ENCODE measurements at regions not wholly inside any gene's neighbourhood (a gene's known extent, or its start where the extent isn't known, plus 50 kb on each side); places are given as distances from the start of the nearest gene placed in this dataset.

DNA sequence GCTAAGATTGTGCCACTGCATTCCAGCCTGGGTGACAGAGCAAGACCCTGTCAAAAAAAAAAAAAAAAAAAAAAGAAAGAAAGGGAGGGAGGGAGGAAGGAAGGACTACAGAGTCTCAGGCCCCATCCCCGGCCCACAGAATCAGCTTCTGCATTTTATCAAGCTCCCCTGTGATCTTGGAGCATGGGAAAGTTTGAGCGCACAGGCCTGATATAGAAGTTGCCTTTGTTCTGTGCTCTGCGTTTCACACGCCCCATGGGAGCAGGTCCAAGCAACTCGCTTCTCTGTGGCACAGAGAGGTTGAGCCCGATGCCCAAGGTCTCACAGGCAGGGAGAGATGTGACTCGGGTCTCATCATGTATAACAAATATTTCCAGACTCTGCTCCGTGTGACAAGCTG lies 101.8 kb downstream of the PHETA1 start:
- ATAC-seq: no peak
- Histone ChIP-seq H3K27me3 (ENCODE audit: insufficient read depth) (no peaks in the 10 kb centered on the region), H3K27ac (ENCODE audit: low read depth) (no peak overlapping the region), H3K79me2 (replicated peaks; ENCODE audit: insufficient read depth) (no peaks in the 10 kb centered on the region), H3F3A (replicated peaks; ENCODE audit: low read depth) (no peaks in the 10 kb centered on the region), H3K36me3 (ENCODE audit: insufficient read depth) (no peaks in the 10 kb centered on the region), H3K4me2 (no peak overlapping the region), H3K4me1 (ENCODE audit: insufficient read depth) (no peaks in the 10 kb centered on the region), H3K9me2 (ENCODE audit: insufficient read depth) (no peaks in the 10 kb centered on the region), H3K4me3 (no peak overlapping the region), H4K20me1 (replicated peaks; ENCODE audit: insufficient read depth) (no peaks in the 10 kb centered on the region; the same call in 1 of the 2 replicates), H2AFZ (no peak overlapping the region)
- Mint-ChIP-seq H3K9me3 (no peaks in the 10 kb centered on the region), H3K27ac (no peak overlapping the region), H3K27me3 (ENCODE audit: insufficient read depth, low read depth, poor library complexity) (peaks cover 3% of the 10 kb centered on the region), H3K4me3 (no peak overlapping the region), H3K36me3 (ENCODE audit: low read depth) (no peaks in the 10 kb centered on the region), H3K4me1 (no peaks in the 10 kb centered on the region; the same call in 2 of the 3 replicates)
- TF ChIP-seq ZNF331 (CRISPR knock-in tag; IDR thresholded peaks at IDR 0.05; ENCODE audit: low read depth): no peak
- TF ChIP-seq POLR2AphosphoS5 (IDR thresholded peaks at IDR 0.05; ENCODE audit: low read depth): no peak
- TF ChIP-seq NANOG (IDR thresholded peaks at IDR 0.05; ENCODE audit: borderline replicate concordance): no peak
- DNase-seq (ENCODE audit: low spot score): no peak

DNA sequence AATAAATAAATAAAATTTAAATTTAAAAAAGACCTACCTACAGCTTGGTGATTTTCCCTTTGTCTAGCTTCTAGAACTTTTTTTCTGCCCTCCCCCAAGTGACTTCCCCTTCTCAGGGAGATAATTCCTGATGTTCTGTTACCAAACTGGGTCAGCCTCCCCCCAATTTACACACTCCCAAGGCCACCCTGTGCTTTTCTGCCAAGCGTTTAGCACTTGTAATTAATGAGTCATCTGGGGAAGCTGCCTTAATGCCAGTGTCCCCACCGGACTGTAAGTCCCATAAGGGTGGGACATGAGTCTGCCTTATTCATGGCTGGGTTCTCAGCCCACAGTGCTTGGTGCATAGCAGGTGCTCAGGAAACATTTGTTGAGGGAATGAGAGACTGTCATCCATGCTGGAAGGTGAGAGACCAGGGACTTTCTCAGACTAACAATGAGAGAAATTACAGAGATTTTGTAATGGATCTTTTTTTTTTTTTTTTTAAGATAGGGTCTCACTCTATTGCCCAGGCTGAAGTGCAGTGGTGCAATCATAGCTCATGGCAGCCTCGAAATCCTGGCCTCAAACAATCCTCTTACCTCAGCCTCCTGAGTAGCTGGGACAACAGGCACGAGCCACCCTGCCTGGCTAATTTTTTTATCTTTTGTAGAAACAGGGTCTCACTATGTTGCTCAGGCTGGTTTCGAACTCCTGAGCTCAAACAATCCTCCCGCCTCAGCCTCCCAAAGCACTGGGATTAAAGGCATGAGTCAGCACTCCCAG lies 106.8 kb downstream of the PHETA1 start:
- ATAC-seq (no peak), DNase-seq (ENCODE audit: low spot score) (no peak)
- Histone ChIP-seq H3K4me2 (no peak overlapping the region), H3K4me3 (no peak overlapping the region), H3K36me3 (ENCODE audit: insufficient read depth) (no peaks in the 10 kb centered on the region), H3K27ac (ENCODE audit: low read depth) (no peak overlapping the region), H3K27me3 (ENCODE audit: insufficient read depth) (no peaks in the 10 kb centered on the region), H3K9me2 (ENCODE audit: insufficient read depth) (no peaks in the 10 kb centered on the region), H3K4me1 (ENCODE audit: insufficient read depth) (no peaks in the 10 kb centered on the region), H2AFZ (no peak overlapping the region), H3K79me2 (replicated peaks; ENCODE audit: insufficient read depth) (no peaks in the 10 kb centered on the region), H4K20me1 (replicated peaks; ENCODE audit: insufficient read depth) (no peaks in the 10 kb centered on the region), H3F3A (replicated peaks; ENCODE audit: low read depth) (no peaks in the 10 kb centered on the region)
- peaks cover 3% of the 10 kb centered on the region for H3K27me3 Mint-ChIP-seq (ENCODE audit: insufficient read depth, low read depth, poor library complexity)
- H3K9me3 Mint-ChIP-seq: no peaks in the 10 kb centered on the region
- no peaks in the 10 kb centered on the region for H3K36me3 Mint-ChIP-seq (ENCODE audit: low read depth)
- no peak overlapping the region for H3K4me3 Mint-ChIP-seq
- H3K27ac Mint-ChIP-seq: peak overlapping the region; percentile 53; the same call in 1 of the 2 replicates
- H3K4me1 Mint-ChIP-seq: no peaks in the 10 kb centered on the region; the same call in 2 of the 3 replicates
- no peak for TF ChIP-seq ZNF114 (CRISPR knock-in tag; IDR thresholded peaks at IDR 0.05)
- TF ChIP-seq EZH2 (IDR thresholded peaks at IDR 0.05; ENCODE audit: low read depth, unreplicated experiment): no peak
- no peak for TF ChIP-seq CREB1 (CRISPR knock-in tag; IDR thresholded peaks at IDR 0.05; ENCODE audit: low read depth)
- no peak for TF ChIP-seq POLR2AphosphoS5 (IDR thresholded peaks at IDR 0.05; ENCODE audit: low read depth)
- TF ChIP-seq, protein P1, sequence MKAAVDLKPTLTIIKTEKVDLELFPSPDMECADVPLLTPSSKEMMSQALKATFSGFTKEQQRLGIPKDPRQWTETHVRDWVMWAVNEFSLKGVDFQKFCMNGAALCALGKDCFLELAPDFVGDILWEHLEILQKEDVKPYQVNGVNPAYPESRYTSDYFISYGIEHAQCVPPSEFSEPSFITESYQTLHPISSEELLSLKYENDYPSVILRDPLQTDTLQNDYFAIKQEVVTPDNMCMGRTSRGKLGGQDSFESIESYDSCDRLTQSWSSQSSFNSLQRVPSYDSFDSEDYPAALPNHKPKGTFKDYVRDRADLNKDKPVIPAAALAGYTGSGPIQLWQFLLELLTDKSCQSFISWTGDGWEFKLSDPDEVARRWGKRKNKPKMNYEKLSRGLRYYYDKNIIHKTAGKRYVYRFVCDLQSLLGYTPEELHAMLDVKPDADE (IDR thresholded peaks at IDR 0.05): no peak
- no peak for TF ChIP-seq NANOG (IDR thresholded peaks at IDR 0.05; ENCODE audit: borderline replicate concordance)
- no peak for TF ChIP-seq JUNB (IDR thresholded peaks at IDR 0.05; ENCODE audit: unreplicated experiment)
- TF ChIP-seq EZH2phosphoT487 (IDR thresholded peaks at IDR 0.05; ENCODE audit: unreplicated experiment): no peak
- TF ChIP-seq, protein P2, sequence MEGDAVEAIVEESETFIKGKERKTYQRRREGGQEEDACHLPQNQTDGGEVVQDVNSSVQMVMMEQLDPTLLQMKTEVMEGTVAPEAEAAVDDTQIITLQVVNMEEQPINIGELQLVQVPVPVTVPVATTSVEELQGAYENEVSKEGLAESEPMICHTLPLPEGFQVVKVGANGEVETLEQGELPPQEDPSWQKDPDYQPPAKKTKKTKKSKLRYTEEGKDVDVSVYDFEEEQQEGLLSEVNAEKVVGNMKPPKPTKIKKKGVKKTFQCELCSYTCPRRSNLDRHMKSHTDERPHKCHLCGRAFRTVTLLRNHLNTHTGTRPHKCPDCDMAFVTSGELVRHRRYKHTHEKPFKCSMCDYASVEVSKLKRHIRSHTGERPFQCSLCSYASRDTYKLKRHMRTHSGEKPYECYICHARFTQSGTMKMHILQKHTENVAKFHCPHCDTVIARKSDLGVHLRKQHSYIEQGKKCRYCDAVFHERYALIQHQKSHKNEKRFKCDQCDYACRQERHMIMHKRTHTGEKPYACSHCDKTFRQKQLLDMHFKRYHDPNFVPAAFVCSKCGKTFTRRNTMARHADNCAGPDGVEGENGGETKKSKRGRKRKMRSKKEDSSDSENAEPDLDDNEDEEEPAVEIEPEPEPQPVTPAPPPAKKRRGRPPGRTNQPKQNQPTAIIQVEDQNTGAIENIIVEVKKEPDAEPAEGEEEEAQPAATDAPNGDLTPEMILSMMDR (conservative IDR thresholded peaks at IDR 0.05; ENCODE audit: low read depth in 2 of 2): no peak
- TF ChIP-seq STAT1 (IDR thresholded peaks at IDR 0.05; ENCODE audit: unreplicated experiment): no peak
- TF ChIP-seq, protein P3, sequence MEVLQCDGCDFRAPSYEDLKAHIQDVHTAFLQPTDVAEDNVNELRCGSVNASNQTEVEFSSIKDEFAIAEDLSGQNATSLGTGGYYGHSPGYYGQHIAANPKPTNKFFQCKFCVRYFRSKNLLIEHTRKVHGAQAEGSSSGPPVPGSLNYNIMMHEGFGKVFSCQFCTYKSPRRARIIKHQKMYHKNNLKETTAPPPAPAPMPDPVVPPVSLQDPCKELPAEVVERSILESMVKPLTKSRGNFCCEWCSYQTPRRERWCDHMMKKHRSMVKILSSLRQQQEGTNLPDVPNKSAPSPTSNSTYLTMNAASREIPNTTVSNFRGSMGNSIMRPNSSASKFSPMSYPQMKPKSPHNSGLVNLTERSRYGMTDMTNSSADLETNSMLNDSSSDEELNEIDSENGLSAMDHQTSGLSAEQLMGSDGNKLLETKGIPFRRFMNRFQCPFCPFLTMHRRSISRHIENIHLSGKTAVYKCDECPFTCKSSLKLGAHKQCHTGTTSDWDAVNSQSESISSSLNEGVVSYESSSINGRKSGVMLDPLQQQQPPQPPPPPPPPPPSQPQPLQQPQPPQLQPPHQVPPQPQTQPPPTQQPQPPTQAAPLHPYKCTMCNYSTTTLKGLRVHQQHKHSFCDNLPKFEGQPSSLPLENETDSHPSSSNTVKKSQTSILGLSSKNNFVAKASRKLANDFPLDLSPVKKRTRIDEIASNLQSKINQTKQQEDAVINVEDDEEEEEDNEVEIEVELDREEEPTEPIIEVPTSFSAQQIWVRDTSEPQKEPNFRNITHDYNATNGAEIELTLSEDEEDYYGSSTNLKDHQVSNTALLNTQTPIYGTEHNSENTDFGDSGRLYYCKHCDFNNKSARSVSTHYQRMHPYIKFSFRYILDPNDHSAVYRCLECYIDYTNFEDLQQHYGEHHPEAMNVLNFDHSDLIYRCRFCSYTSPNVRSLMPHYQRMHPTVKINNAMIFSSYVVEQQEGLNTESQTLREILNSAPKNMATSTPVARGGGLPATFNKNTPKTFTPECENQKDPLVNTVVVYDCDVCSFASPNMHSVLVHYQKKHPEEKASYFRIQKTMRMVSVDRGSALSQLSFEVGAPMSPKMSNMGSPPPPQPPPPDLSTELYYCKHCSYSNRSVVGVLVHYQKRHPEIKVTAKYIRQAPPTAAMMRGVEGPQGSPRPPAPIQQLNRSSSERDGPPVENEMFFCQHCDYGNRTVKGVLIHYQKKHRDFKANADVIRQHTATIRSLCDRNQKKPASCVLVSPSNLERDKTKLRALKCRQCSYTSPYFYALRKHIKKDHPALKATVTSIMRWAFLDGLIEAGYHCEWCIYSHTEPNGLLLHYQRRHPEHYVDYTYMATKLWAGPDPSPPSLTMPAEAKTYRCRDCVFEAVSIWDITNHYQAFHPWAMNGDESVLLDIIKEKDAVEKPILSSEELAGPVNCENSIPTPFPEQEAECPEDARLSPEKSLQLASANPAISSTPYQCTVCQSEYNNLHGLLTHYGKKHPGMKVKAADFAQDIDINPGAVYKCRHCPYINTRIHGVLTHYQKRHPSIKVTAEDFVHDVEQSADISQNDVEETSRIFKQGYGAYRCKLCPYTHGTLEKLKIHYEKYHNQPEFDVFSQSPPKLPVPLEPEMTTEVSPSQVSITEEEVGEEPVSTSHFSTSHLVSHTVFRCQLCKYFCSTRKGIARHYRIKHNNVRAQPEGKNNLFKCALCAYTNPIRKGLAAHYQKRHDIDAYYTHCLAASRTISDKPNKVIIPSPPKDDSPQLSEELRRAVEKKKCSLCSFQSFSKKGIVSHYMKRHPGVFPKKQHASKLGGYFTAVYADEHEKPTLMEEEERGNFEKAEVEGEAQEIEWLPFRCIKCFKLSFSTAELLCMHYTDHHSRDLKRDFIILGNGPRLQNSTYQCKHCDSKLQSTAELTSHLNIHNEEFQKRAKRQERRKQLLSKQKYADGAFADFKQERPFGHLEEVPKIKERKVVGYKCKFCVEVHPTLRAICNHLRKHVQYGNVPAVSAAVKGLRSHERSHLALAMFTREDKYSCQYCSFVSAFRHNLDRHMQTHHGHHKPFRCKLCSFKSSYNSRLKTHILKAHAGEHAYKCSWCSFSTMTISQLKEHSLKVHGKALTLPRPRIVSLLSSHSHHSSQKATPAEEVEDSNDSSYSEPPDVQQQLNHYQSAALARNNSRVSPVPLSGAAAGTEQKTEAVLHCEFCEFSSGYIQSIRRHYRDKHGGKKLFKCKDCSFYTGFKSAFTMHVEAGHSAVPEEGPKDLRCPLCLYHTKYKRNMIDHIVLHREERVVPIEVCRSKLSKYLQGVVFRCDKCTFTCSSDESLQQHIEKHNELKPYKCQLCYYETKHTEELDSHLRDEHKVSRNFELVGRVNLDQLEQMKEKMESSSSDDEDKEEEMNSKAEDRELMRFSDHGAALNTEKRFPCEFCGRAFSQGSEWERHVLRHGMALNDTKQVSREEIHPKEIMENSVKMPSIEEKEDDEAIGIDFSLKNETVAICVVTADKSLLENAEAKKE (CRISPR knock-in tag; IDR thresholded peaks at IDR 0.05): no peak
- TF ChIP-seq ZNF331 (CRISPR knock-in tag; IDR thresholded peaks at IDR 0.05; ENCODE audit: low read depth): no peak
